Prostate gland (tissue), 2 donors: ENCODE measurements at regions not wholly inside any gene's neighbourhood (a gene's known extent, or its start where the extent isn't known, plus 50 kb on each side); places are given as distances from the start of the nearest gene placed in this dataset.
A peak's percentile ranks its signal among the peaks of the same experiment; 100 is the strongest.

ENCODE experiments used
- DNase-seq: peaks from one replicate; pipeline ENCODE4 v3.0.0-alpha.2; 2019; ENCODE audit warnings: low spot score
- H3K27ac ChIP-seq, 2 donors: fragments of 200-600 bp; sonication (generic); 2 replicates each; pipeline ENCODE4 v1.5.1; 2017 to 2019
- H3K27me3 ChIP-seq: fragments of 200-600 bp; sonication (generic); replicated peaks from 2 replicates; pipeline ENCODE4 v1.5.1; 2019; ENCODE audit not compliant: insufficient read depth
- H3K36me3 ChIP-seq, 2 donors: fragments of 200-600 bp; sonication (generic); 1 replicate in 1 of 2; 2 replicates in 1 of 2; pipeline versions ENCODE4 v1.5.1 to v1.8.1; 2017 to 2019
- H3K4me1 ChIP-seq: fragments of 200-600 bp; sonication (generic); replicated peaks from 2 replicates; pipeline ENCODE4 v1.5.1; 2019
- H3K4me3 ChIP-seq, 2 donors: fragments of 200-600 bp; sonication (generic); 2 replicates each; pipeline ENCODE4 v1.5.1; 2017 to 2019
- H3K9me3 ChIP-seq: fragments of 200-600 bp; sonication (generic); 2 replicates; pipeline ENCODE4 v1.5.1; 2017
- CTCF ChIP-seq, 4 experiments: fragments of 200-600 bp in 2 of 4; fragments of 450-650 bp in 2 of 4; sonication (generic) in 2 of 4; IDR thresholded peaks; 1 replicate in 3 of 4; 2 replicates in 1 of 4; pipeline ENCODE4 v1.5.1; 2016 to 2019; ENCODE audit warnings: antibody characterized with exemption in 4 of 4, mild to moderate bottlenecking in 2 of 4, moderate library complexity in 2 of 4
- POLR2A ChIP-seq: fragments of 450-650 bp; IDR thresholded peaks from one replicate; pipeline ENCODE4 v1.6.1; 2016; ENCODE audit warnings: antibody characterized with exemption, mild to moderate bottlenecking
- POLR2AphosphoS5 ChIP-seq: sonication (generic); formaldehyde crosslinking; IDR thresholded peaks from one replicate; pipeline ENCODE4 v1.6.1; 2017; ENCODE audit warnings: antibody characterized with exemption
- WGBS: methylation state at CpG from one replicate; pipeline ENCODE4 v1.1.5; 2018; 5-methylcytosine and 5-hydroxymethylcytosine counted together
- intact Hi-C: fragments of 100-400 bp; cut with DNase I; formaldehyde crosslinking; loops from one replicate; pipeline ENCODE4 v1.14.2; 2022

- no peak for DNase-seq
- Histone ChIP-seq H3K4me1 (no peaks in the 10 kb centered on the region), H3K9me3 (no peaks in the 10 kb centered on the region), H3K36me3 (no peaks in the 10 kb centered on the region), H3K27me3 (no peaks in the 10 kb centered on the region), H3K27ac (no peak overlapping the region), H3K4me3 (no peak overlapping the region)
- TF ChIP-seq POLR2AphosphoS5 (no peak), POLR2A (no peak), CTCF (IDR thresholded peaks at IDR 0.05) (no peak)
- intact Hi-C loops, result no loop called here
- WGBS, result 77% methylated on average over 1 of the region's 1 CpG
Measured at GRCh38 chr1:82390627-82391026, 589.9 kb downstream of the ADGRL2 start.

GRCh38 chr1:82388679-82389078, 587.9 kb downstream of the ADGRL2 start:
- no peak overlapping the region for H3K4me3 ChIP-seq
- H3K27ac ChIP-seq, result no peak overlapping the region
- DNase-seq, result peak; percentile 36
- 45% methylated on average over 1 of the region's 1 CpG for WGBS
- TF ChIP-seq POLR2AphosphoS5 (no peak), CTCF (IDR thresholded peaks at IDR 0.05) (no peak), POLR2A (no peak)
- H3K36me3 ChIP-seq, result no peaks in the 10 kb centered on the region
- H3K4me1 ChIP-seq, result no peaks in the 10 kb centered on the region
- H3K9me3 ChIP-seq, result no peaks in the 10 kb centered on the region
- intact Hi-C loops, result no loop called here
- no peaks in the 10 kb centered on the region for H3K27me3 ChIP-seq

- no peaks in the 10 kb centered on the region for H3K9me3 ChIP-seq
- no peak overlapping the region for H3K27ac ChIP-seq
- DNase-seq, result no peak
- H3K4me1 ChIP-seq, result no peaks in the 10 kb centered on the region
- H3K4me3 ChIP-seq, result no peak overlapping the region
- WGBS, result 32% methylated on average over 2 of the region's 2 CpGs
- no peaks in the 10 kb centered on the region for H3K27me3 ChIP-seq
- TF ChIP-seq CTCF (IDR thresholded peaks at IDR 0.05) (no peak), POLR2A (no peak), POLR2AphosphoS5 (no peak)
- H3K36me3 ChIP-seq, result no peaks in the 10 kb centered on the region
- intact Hi-C loops, result no loop called here
Measured at GRCh38 chr1:82387012-82387366, 586.3 kb downstream of the ADGRL2 start.

- H3K36me3 ChIP-seq, result no peaks in the 10 kb centered on the region
- no peaks in the 10 kb centered on the region for H3K4me1 ChIP-seq
- 47% methylated on average over 3 of the region's 3 CpGs for WGBS
- H3K9me3 ChIP-seq, result no peaks in the 10 kb centered on the region
- DNase-seq, result no peak
- no peaks in the 10 kb centered on the region for H3K27me3 ChIP-seq
- H3K4me3 ChIP-seq, result no peak overlapping the region
- intact Hi-C loops, result no loop called here
- TF ChIP-seq POLR2AphosphoS5 (no peak), CTCF (IDR thresholded peaks at IDR 0.05) (no peak), POLR2A (no peak)
- H3K27ac ChIP-seq, result no peak overlapping the region
Measured at GRCh38 chr1:82386365-82387011, 585.8 kb downstream of the ADGRL2 start.

GRCh38 chr1:82384776-82385175, 584.0 kb downstream of the ADGRL2 start:
- WGBS, result 86% methylated on average over 3 of the region's 3 CpGs
- Histone ChIP-seq H3K4me1 (no peaks in the 10 kb centered on the region), H3K9me3 (no peaks in the 10 kb centered on the region), H3K4me3 (no peak overlapping the region), H3K27me3 (no peaks in the 10 kb centered on the region), H3K36me3 (no peaks in the 10 kb centered on the region), H3K27ac (no peak overlapping the region)
- TF ChIP-seq CTCF (IDR thresholded peaks at IDR 0.05), result no peak
- no peak for TF ChIP-seq POLR2A
- TF ChIP-seq POLR2AphosphoS5, result no peak
- no peak for DNase-seq
- intact Hi-C loops, result no loop called here
